ENCODE measurements at regions not wholly inside any gene's neighbourhood (a gene's known extent, or its start where the extent isn't known, plus 50 kb on each side); places are given as distances from the start of the nearest gene placed in this dataset.

GRCh38 chr1:229104654-229105053 is 166.3 kb upstream of the RAB4A start:
- Mint-ChIP-seq H3K9me3 (peaks cover 37% of the 10 kb centered on the region), H3K4me1 (ENCODE audit: low read depth) (no peaks in the 10 kb centered on the region), H3K36me3 (ENCODE audit: low read depth) (0 out of 2 replicates have a peak, but pooled peaks cover 5% of the 10 kb centered on the region), H3K27ac (no peak overlapping the region), H3K4me3 (no peak overlapping the region), H3K27me3 (ENCODE audit: insufficient read depth) (no peaks in the 10 kb centered on the region; the same call in none of the 2 replicates)
- DNase-seq: no peak
- TF ChIP-seq CTCF (IDR thresholded peaks at IDR 0.05): no peak

DNA sequence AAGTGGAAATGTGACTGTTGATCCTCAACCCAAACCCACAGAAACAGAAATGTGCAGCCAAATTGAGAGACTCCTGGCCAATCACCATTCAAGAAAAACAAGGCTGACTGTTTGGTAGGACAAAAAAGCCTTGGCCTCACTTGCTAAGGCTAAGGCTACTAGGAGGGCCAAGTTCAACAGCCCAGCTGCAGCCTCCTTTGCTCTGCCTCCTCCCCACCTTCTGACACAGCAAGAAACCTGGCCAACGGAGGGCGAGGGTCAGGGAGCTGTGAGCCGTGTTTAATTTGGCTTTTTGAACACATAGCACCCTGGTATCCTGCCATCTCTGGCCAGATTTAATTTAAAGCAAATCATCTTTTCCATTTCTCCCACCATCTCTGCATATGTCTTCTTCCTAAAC is 165.8 kb upstream of the RAB4A start:
- Mint-ChIP-seq H3K36me3 (ENCODE audit: low read depth) (0 out of 2 replicates have a peak, but pooled peaks cover 5% of the 10 kb centered on the region), H3K27me3 (ENCODE audit: insufficient read depth) (no peaks in the 10 kb centered on the region; the same call in none of the 2 replicates), H3K9me3 (peaks cover 37% of the 10 kb centered on the region), H3K4me1 (ENCODE audit: low read depth) (no peaks in the 10 kb centered on the region), H3K27ac (no peak overlapping the region), H3K4me3 (no peak overlapping the region)
- DNase-seq: no peak
- no peak for TF ChIP-seq CTCF (IDR thresholded peaks at IDR 0.05)

GRCh38 chr1:229105822-229106525 is 164.9 kb upstream of the RAB4A start:
- no peak for DNase-seq
- Mint-ChIP-seq H3K36me3 (ENCODE audit: low read depth) (0 out of 2 replicates have a peak, but pooled peaks cover 5% of the 10 kb centered on the region), H3K4me3 (no peak overlapping the region), H3K27me3 (ENCODE audit: insufficient read depth) (no peaks in the 10 kb centered on the region; the same call in none of the 2 replicates), H3K27ac (no peak overlapping the region), H3K9me3 (peaks cover 43% of the 10 kb centered on the region), H3K4me1 (ENCODE audit: low read depth) (no peaks in the 10 kb centered on the region)
- TF ChIP-seq CTCF (IDR thresholded peaks at IDR 0.05): no peak

- Mint-ChIP-seq H3K4me1 (ENCODE audit: low read depth) (no peaks in the 10 kb centered on the region), H3K9me3 (peaks cover 48% of the 10 kb centered on the region), H3K4me3 (no peak overlapping the region), H3K36me3 (ENCODE audit: low read depth) (0 out of 2 replicates have a peak, but pooled peaks cover 5% of the 10 kb centered on the region), H3K27ac (no peak overlapping the region), H3K27me3 (ENCODE audit: insufficient read depth) (no peaks in the 10 kb centered on the region; the same call in none of the 2 replicates)
- TF ChIP-seq CTCF (IDR thresholded peaks at IDR 0.05): no peak
- DNase-seq: no peak
Observed at GRCh38 chr1:229106526-229107125, 164.3 kb upstream of the RAB4A start.

- no peaks in the 10 kb centered on the region; the same call in none of the 2 replicates for H3K27me3 Mint-ChIP-seq (ENCODE audit: insufficient read depth)
- DNase-seq: no peak
Observed at GRCh38 chr1:229107304-229107815, 163.6 kb upstream of the RAB4A start.

More at GRCh38 chr1:229107304-229107815, 163.6 kb upstream of the RAB4A start:
- Mint-ChIP-seq H3K27ac (no peak overlapping the region), H3K36me3 (ENCODE audit: low read depth) (0 out of 2 replicates have a peak, but pooled peaks cover 5% of the 10 kb centered on the region), H3K4me1 (ENCODE audit: low read depth) (no peaks in the 10 kb centered on the region), H3K4me3 (no peak overlapping the region), H3K9me3 (peaks cover 48% of the 10 kb centered on the region)
- TF ChIP-seq CTCF (IDR thresholded peaks at IDR 0.05): no peak

All from HFFc6 (cell line).